Ovary (tissue), 7 donors: ENCODE measurements at regions not wholly inside any gene's neighbourhood (a gene's known extent, or its start where the extent isn't known, plus 50 kb on each side); places are given as distances from the start of the nearest gene placed in this dataset.

Experiments used
- DNase-seq, 5 donors: peaks; one replicate each; pipeline ENCODE4 v3.0.0-alpha.2; 2019 to 2020
- H3K27ac ChIP-seq, 2 donors: fragments of 200-600 bp; one replicate each; pipeline versions ENCODE4 v1.5.1 to v1.8.0; 2019 to 2022
- H3K27me3 ChIP-seq: fragments of 200-600 bp; one replicate; pipeline ENCODE4 v1.8.0; 2022
- H3K36me3 ChIP-seq: fragments of 200-600 bp; sonication (generic); one replicate; pipeline ENCODE4 v1.5.1; 2019
- H3K4me1 ChIP-seq: one replicate; pipeline ENCODE4 v1.8.1; 2013; ENCODE audit warnings: mild to moderate bottlenecking, moderate library complexity; ENCODE audit not compliant: insufficient read depth
- H3K4me3 ChIP-seq: fragments of 200-600 bp; sonication (generic); one replicate; pipeline ENCODE4 v1.5.1; 2017
- H3K9me3 ChIP-seq, 2 donors: fragments of 200-600 bp in 1 of 2; sonication (generic) in 1 of 2; one replicate each; pipeline versions ENCODE4 v1.5.1 to v1.8.1; 2013 to 2019; ENCODE audit warnings: mild to moderate bottlenecking in 1 of 2, moderate library complexity in 1 of 2
- CTCF ChIP-seq, 3 donors: fragments of 450-650 bp in 2 of 3; fragments of 200-600 bp in 1 of 3; IDR thresholded peaks; one replicate each; pipeline versions ENCODE4 v1.5.1 to v1.8.0; 2016 to 2022; ENCODE audit warnings: antibody characterized with exemption in 3 of 3, mild to moderate bottlenecking in 1 of 3
- EP300 ChIP-seq: sonication (generic); formaldehyde crosslinking; IDR thresholded peaks from one replicate; pipeline ENCODE4 v1.6.1; 2017; ENCODE audit warnings: antibody characterized with exemption
- POLR2A ChIP-seq: fragments of 450-650 bp; IDR thresholded peaks from one replicate; pipeline ENCODE4 v1.6.1; 2017; ENCODE audit warnings: antibody characterized with exemption, mild to moderate bottlenecking, moderate library complexity
- WGBS, 3 donors: extraction: QIAGEN DNeasy Blood & Tissue Kit in 1 of 3; methylation state at CpG; one replicate each; pipeline versions ENCODE4 v1.1.5 to v1.1.7; 2013 to 2017; 5-methylcytosine and 5-hydroxymethylcytosine counted together
- intact Hi-C, 4 donors: fragments of 100-400 bp; cut with DNase I; formaldehyde crosslinking; loops; one replicate each; pipeline versions ENCODE4 v1.11.0 to v1.15.1; 2022 to 2023
- donor health status: DM: no; HTN: no; CAD: no; lungs with moderate emphysema.
- donor health status: DM: no; HTN: no; CAD: no.
- donor health status: Bipolar disorder and iron deficiency.
- donor health status: DM: no; HTN: no; CAD: no.
- donor health status: DM: yes; HTN: yes; CAD: no.

- H3K36me3 ChIP-seq = no peaks in the 10 kb centered on the region
- 48 to 55% (median 55%) methylated on average over 4 of the region's 4 CpGs for WGBS, 3 donors
- H3K27me3 ChIP-seq = no peaks in the 10 kb centered on the region
- TF ChIP-seq CTCF (IDR thresholded peaks at IDR 0.05) (no peak), POLR2A (no peak), EP300 (no peak)
- H3K4me1 ChIP-seq = no peaks in the 10 kb centered on the region
- intact Hi-C loops = no loop called here
- H3K4me3 ChIP-seq = no peak overlapping the region
- H3K27ac ChIP-seq = no peak overlapping the region
- no peak for DNase-seq
- no peaks in the 10 kb centered on the region for H3K9me3 ChIP-seq
These were observed 88.5 kb upstream of the SPDL1 start for GRCh38 chr5:169494941-169495548.

- no peak overlapping the region for H3K27ac ChIP-seq
These were observed 89.1 kb upstream of the SPDL1 start for GRCh38 chr5:169494383-169494935.

GRCh38 chr5:169474226-169474625 is 109.3 kb upstream of the SPDL1 start:
- Histone ChIP-seq H3K9me3 (no peaks in the 10 kb centered on the region), H3K4me1 (no peaks in the 10 kb centered on the region), H3K27me3 (no peaks in the 10 kb centered on the region), H3K27ac (no peak overlapping the region), H3K4me3 (no peak overlapping the region), H3K36me3 (no peaks in the 10 kb centered on the region)
- WGBS, 3 donors = 36 to 57% (median 45%) methylated on average over 3 of the region's 3 CpGs
- TF ChIP-seq EP300 (no peak), CTCF (IDR thresholded peaks at IDR 0.05) (no peak), POLR2A (no peak)
- DNase-seq = no peak
- intact Hi-C loops = no loop called here

More at GRCh38 chr5:169494383-169494935, 89.1 kb upstream of the SPDL1 start:
- no peak overlapping the region for H3K4me3 ChIP-seq
- H3K27me3 ChIP-seq = no peaks in the 10 kb centered on the region
- no peak for DNase-seq
- H3K4me1 ChIP-seq = no peaks in the 10 kb centered on the region
- WGBS, 3 donors = 3 to 8% (median 3%) methylated on average over 2 of the region's 2 CpGs
- no peak for TF ChIP-seq CTCF (IDR thresholded peaks at IDR 0.05)
- no peak for TF ChIP-seq POLR2A
- TF ChIP-seq EP300 = no peak
- intact Hi-C loops = no loop called here
- no peaks in the 10 kb centered on the region for H3K9me3 ChIP-seq
- H3K36me3 ChIP-seq = no peaks in the 10 kb centered on the region

- H3K4me3 ChIP-seq = no peak overlapping the region
- H3K36me3 ChIP-seq = no peaks in the 10 kb centered on the region
- no peaks in the 10 kb centered on the region for H3K27me3 ChIP-seq
- TF ChIP-seq EP300 = no peak
- no peak for TF ChIP-seq POLR2A
- TF ChIP-seq CTCF (IDR thresholded peaks at IDR 0.05) = no peak
- DNase-seq = no peak
- 55 to 85% (median 64%) methylated on average over 5 of the region's 5 CpGs for WGBS, 3 donors
- intact Hi-C loops = no loop called here
- H3K27ac ChIP-seq = no peak overlapping the region
- H3K9me3 ChIP-seq = no peaks in the 10 kb centered on the region
- H3K4me1 ChIP-seq = no peaks in the 10 kb centered on the region
These were observed 111.0 kb upstream of the SPDL1 start for GRCh38 chr5:169472544-169472943.
